HAP-1 (cell line): ENCODE measurements at regions not wholly inside any gene's neighbourhood (a gene's known extent, or its start where the extent isn't known, plus 50 kb on each side); places are given as distances from the start of the nearest gene placed in this dataset.
A peak's percentile ranks its signal among the peaks of the same experiment; 100 is the strongest.

ENCODE experiments used
- DNase-seq, 2 experiments: peaks; one replicate each; pipeline ENCODE4 v3.0.0-alpha.2; 2016 to 2020; ENCODE audit warnings: low spot score in 2 of 2
- H3K27me3 ChIP-seq: fragments of 250-450 bp; sonication (Bioruptor Pico); 2 replicates; pipeline ENCODE4 v1.5.1; 2020; ENCODE audit warnings: low read depth, mild to moderate bottlenecking, moderate library complexity
- H3K36me3 ChIP-seq: fragments of 250-450 bp; sonication (Bioruptor Pico); replicated peaks from 2 replicates; pipeline ENCODE4 v1.5.1; 2020; ENCODE audit warnings: mild to moderate bottlenecking
- H3K4me1 ChIP-seq: fragments of 250-450 bp; sonication (Bioruptor Pico); 2 replicates; pipeline ENCODE4 v1.5.1; 2020; ENCODE audit warnings: mild to moderate bottlenecking
- H3K4me3 ChIP-seq: fragments of 250-450 bp; sonication (Bioruptor Pico); 2 replicates; pipeline ENCODE4 v1.5.1; 2020; ENCODE audit warnings: mild to moderate bottlenecking, moderate library complexity
- H3K9me3 ChIP-seq: fragments of 250-450 bp; sonication (Bioruptor Pico); 2 replicates; pipeline ENCODE4 v1.5.1; 2020; ENCODE audit warnings: mild to moderate bottlenecking, moderate library complexity
- in situ Hi-C: fragments of 300-500 bp; cut with MboI; formaldehyde crosslinking; loops from 3 replicates; pipeline ENCODE4 v1.14.3; 2020; ENCODE audit warnings: low sequenced_read_pairs, inconsistent platforms, mixed read lengths

- H3K4me1 ChIP-seq: no peaks in the 10 kb centered on the region
- no peaks in the 10 kb centered on the region for H3K9me3 ChIP-seq
- DNase-seq: no peak
- no peaks in the 10 kb centered on the region for H3K27me3 ChIP-seq
- in situ Hi-C loops: no loop called here
- H3K36me3 ChIP-seq: no peaks in the 10 kb centered on the region
- no peak overlapping the region for H3K4me3 ChIP-seq
Measured at GRCh38 chr6:4401408-4402368, 266.3 kb upstream of the ECI2 start.

- Histone ChIP-seq H3K4me3 (no peak overlapping the region), H3K27me3 (no peaks in the 10 kb centered on the region), H3K9me3 (no peaks in the 10 kb centered on the region), H3K36me3 (no peaks in the 10 kb centered on the region), H3K4me1 (no peaks in the 10 kb centered on the region; the same call in 1 of the 2 replicates)
- no peak for DNase-seq
- in situ Hi-C loops: no loop called here
Measured at GRCh38 chr6:4399656-4400055, 264.3 kb upstream of the ECI2 start.

GRCh38 chr6:4398791-4399190 lies 263.4 kb upstream of the ECI2 start:
- no peaks in the 10 kb centered on the region for H3K27me3 ChIP-seq
- H3K4me3 ChIP-seq: no peak overlapping the region
- no peaks in the 10 kb centered on the region; the same call in 1 of the 2 replicates for H3K4me1 ChIP-seq
- no peaks in the 10 kb centered on the region for H3K9me3 ChIP-seq
- DNase-seq: no peak
- in situ Hi-C loops: no loop called here
- no peaks in the 10 kb centered on the region for H3K36me3 ChIP-seq

DNA sequence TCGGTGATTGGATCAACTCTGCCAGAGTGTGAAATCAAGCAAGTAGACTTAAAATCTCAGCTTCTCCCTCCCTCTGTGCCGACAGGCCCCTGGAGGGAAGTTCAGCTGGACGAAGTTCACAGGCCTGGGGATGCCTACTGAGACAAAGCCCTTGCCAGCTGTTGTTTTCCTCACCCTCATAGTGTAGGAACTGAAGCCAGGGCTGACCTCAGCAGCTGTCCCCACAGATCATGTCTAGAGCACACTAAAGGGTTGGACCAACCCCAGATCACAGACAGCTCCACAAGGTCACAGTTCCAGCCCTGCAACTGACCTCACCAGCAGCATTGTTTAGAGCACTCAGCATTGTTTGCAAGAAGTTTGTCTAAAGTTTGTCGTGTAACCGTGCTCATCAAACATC lies 261.9 kb upstream of the ECI2 start:
- no peak for DNase-seq
- in situ Hi-C loops: no loop called here
- Histone ChIP-seq H3K9me3 (no peaks in the 10 kb centered on the region), H3K4me1 (no peaks in the 10 kb centered on the region; the same call in 1 of the 2 replicates), H3K36me3 (no peaks in the 10 kb centered on the region), H3K27me3 (no peaks in the 10 kb centered on the region), H3K4me3 (no peak overlapping the region)

GRCh38 chr6:4396044-4396443 lies 260.7 kb upstream of the ECI2 start:
- in situ Hi-C loops: no loop called here
- H3K9me3 ChIP-seq: no peaks in the 10 kb centered on the region
- no peaks in the 10 kb centered on the region for H3K27me3 ChIP-seq
- no peaks in the 10 kb centered on the region; the same call in 1 of the 2 replicates for H3K4me1 ChIP-seq
- no peak overlapping the region for H3K4me3 ChIP-seq
- no peak for DNase-seq
- no peaks in the 10 kb centered on the region for H3K36me3 ChIP-seq

DNA sequence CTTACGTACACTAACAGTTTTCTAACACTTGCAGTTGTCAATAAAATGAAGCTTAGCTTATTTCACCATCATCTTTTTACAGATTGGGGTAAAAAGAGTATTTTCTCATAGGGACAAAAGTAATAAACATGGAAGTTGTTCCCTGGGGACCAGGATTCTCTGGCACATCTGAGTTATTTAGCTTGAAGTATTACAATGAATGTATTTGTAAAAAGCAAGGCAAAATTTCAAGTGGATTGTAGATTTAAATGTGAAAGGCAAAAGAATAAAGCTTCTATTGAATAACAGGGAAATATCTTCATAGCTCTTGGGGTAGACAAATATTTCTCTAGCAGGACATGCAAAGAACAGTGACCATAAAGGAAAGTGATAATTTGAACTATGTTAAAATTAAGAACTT lies 260.0 kb upstream of the ECI2 start:
- Histone ChIP-seq H3K9me3 (no peaks in the 10 kb centered on the region), H3K27me3 (no peaks in the 10 kb centered on the region), H3K36me3 (no peaks in the 10 kb centered on the region), H3K4me3 (no peak overlapping the region), H3K4me1 (no peaks in the 10 kb centered on the region; the same call in 1 of the 2 replicates)
- in situ Hi-C loops: no loop called here
- DNase-seq: no peak

- in situ Hi-C loops: no loop called here
- Histone ChIP-seq H3K4me1 (no peaks in the 10 kb centered on the region; the same call in 1 of the 2 replicates), H3K4me3 (no peak overlapping the region), H3K27me3 (no peaks in the 10 kb centered on the region), H3K36me3 (no peaks in the 10 kb centered on the region), H3K9me3 (no peaks in the 10 kb centered on the region)
- DNase-seq: no peak
Measured at GRCh38 chr6:4394786-4395185, 259.4 kb upstream of the ECI2 start.

- H3K4me3 ChIP-seq: no peak overlapping the region
- H3K27me3 ChIP-seq: no peaks in the 10 kb centered on the region
- no peaks in the 10 kb centered on the region for H3K36me3 ChIP-seq
- in situ Hi-C loops: no loop called here
- peaks cover 4% of the 10 kb centered on the region; the same call in 1 of the 2 replicates for H3K9me3 ChIP-seq
- no peaks in the 10 kb centered on the region for H3K4me1 ChIP-seq
- peak in 1 of 2 experiments; percentile 15 for DNase-seq
Measured at GRCh38 chr6:4388675-4389074, 253.3 kb upstream of the ECI2 start.

- in situ Hi-C loops: no loop called here
- no peaks in the 10 kb centered on the region for H3K4me1 ChIP-seq
- no peak overlapping the region for H3K4me3 ChIP-seq
- H3K36me3 ChIP-seq: no peaks in the 10 kb centered on the region
- H3K27me3 ChIP-seq: no peaks in the 10 kb centered on the region
- no peak for DNase-seq
- H3K9me3 ChIP-seq: peaks cover 4% of the 10 kb centered on the region; the same call in 1 of the 2 replicates
Measured at GRCh38 chr6:4384656-4385055, 249.3 kb upstream of the ECI2 start.

GRCh38 chr6:4383910-4384638 lies 248.7 kb upstream of the ECI2 start:
- no peaks in the 10 kb centered on the region for H3K4me1 ChIP-seq
- H3K9me3 ChIP-seq: peaks cover 4% of the 10 kb centered on the region; the same call in 1 of the 2 replicates
- no peak overlapping the region for H3K4me3 ChIP-seq
- H3K27me3 ChIP-seq: no peaks in the 10 kb centered on the region
- in situ Hi-C loops: no loop called here
- no peak for DNase-seq
- H3K36me3 ChIP-seq: no peaks in the 10 kb centered on the region

DNA sequence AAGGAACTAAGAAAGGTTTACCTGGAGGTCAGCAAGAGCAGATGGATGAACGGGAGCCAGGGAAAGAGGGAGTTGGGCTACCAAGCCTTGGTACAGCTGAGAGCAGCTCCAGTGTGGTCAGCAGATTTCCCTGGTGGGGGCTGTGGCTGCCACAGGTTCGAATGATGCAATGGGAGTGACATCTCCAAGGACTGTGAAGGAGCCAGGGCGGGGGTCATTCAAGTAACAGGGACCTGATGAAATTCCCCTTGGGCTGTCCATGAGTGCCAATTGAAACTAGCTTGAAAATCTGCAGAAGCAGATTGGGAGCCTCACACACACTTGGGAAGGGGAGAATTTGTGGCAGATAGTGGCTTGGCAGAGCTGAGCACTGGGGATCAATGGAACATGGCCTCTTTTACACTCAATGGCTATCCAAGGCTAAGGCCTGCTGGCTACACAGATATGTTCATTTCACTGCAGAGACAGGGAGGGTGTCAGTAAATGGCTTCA lies 247.0 kb upstream of the ECI2 start:
- Histone ChIP-seq H3K4me1 (no peaks in the 10 kb centered on the region), H3K27me3 (no peaks in the 10 kb centered on the region), H3K36me3 (no peaks in the 10 kb centered on the region), H3K4me3 (no peak overlapping the region), H3K9me3 (peaks cover 4% of the 10 kb centered on the region; the same call in 1 of the 2 replicates)
- DNase-seq: no peak
- in situ Hi-C loops: no loop called here

DNA sequence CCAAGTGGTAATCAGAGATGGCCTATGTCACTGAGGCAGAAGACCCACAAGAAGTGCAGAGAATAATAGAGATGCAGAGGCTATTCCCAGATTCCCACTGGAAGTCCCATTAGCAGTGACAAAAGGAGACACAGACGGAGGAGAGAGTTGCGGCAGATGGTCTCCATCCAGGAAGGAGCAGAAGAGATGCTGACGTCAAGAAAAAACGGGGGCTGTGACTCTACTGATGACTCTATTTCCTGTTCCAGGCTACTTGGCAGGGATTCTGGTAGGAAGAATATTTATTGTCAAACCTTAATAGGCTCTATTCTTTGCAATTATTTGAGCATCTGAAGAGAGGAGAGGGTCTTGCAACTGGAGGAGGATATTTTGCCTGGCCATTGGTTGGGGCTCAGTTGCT lies 246.0 kb upstream of the ECI2 start:
- in situ Hi-C loops: no loop called here
- DNase-seq: no peak
- H3K36me3 ChIP-seq: no peaks in the 10 kb centered on the region
- H3K27me3 ChIP-seq: no peaks in the 10 kb centered on the region
- no peaks in the 10 kb centered on the region for H3K4me1 ChIP-seq
- H3K9me3 ChIP-seq: peaks cover 4% of the 10 kb centered on the region; the same call in 1 of the 2 replicates
- H3K4me3 ChIP-seq: no peak overlapping the region

DNA sequence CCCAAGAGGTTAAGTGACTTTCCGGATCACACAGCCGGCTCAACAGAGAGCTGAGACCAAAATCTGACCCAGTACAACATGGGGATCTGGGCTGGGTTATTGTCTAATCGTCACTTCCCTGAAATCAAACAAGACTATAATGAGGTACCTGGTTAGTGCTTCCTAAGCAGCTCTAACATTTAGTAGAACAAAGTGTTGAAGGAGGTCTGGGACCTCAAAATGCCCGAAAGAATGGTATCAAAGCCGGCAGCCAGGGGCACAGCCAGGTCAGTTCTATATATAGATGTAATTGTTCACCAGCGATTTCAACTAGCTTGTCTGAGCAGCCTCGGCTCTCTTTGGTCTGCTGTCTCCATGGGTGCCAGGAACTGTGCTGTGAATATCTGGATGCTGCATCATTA lies 245.5 kb upstream of the ECI2 start:
- no peak overlapping the region for H3K4me3 ChIP-seq
- DNase-seq: no peak
- in situ Hi-C loops: no loop called here

DNA sequence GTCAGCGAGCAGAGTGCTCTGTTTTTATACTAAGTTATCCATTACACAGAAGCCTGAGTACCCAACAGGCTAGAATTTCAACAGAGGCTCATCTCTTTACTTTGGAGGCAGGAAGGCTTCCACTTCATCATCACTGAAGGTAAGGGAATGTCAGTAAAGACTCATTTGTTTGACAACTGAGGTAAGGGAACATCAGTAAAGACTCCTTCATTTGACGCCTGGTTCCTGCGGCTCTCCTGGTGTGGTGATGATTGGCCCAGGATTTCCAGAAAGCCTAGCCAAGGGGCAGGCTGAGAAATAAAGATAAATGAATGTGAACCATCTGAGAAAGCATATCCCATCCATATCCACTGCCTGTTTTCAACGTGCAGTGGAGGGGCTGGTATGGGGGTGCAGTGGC lies 244.6 kb upstream of the ECI2 start:
- DNase-seq: no peak
- Histone ChIP-seq H3K36me3 (no peaks in the 10 kb centered on the region), H3K27me3 (no peaks in the 10 kb centered on the region), H3K9me3 (peaks cover 4% of the 10 kb centered on the region; the same call in 1 of the 2 replicates), H3K4me3 (no peak overlapping the region), H3K4me1 (no peaks in the 10 kb centered on the region)
- in situ Hi-C loops: no loop called here

More for the DNA sequence above, 245.5 kb upstream of the ECI2 start:
- Histone ChIP-seq H3K27me3 (no peaks in the 10 kb centered on the region), H3K36me3 (no peaks in the 10 kb centered on the region), H3K9me3 (peaks cover 4% of the 10 kb centered on the region; the same call in 1 of the 2 replicates), H3K4me1 (no peaks in the 10 kb centered on the region)
